ENCODE measurements at regions not wholly inside any gene's neighbourhood (a gene's known extent, or its start where the extent isn't known, plus 50 kb on each side); places are given as distances from the start of the nearest gene placed in this dataset.

GRCh38 chr3:14652-15051, 181.9 kb upstream of the CHL1 start:
- ChIA-PET POLR2A (no interaction called here), CTCF (no interaction called here)
- no peak overlapping the region for H3K4me3 Mint-ChIP-seq
- Histone ChIP-seq H3K4me2 (replicated peaks; ENCODE audit: low read depth, low read length, poor library complexity, severe bottlenecking) (no peak overlapping the region), H3K9ac (ENCODE audit: low read length) (no peak overlapping the region), H4K20me1 (ENCODE audit: control insufficient read depth, insufficient read depth, low read length, poor library complexity, severe bottlenecking) (no peaks in the 10 kb centered on the region), H3K79me2 (ENCODE audit: control insufficient read depth, insufficient read depth, low read length) (no peaks in the 10 kb centered on the region), H2AFZ (ENCODE audit: insufficient read depth, low read depth, low read length, poor library complexity, severe bottlenecking) (no peak overlapping the region), H3K27ac (ENCODE audit: low read length in 2 of 2) (no peak overlapping the region), H3K4me1 (ENCODE audit: control insufficient read depth in 2 of 2, insufficient read depth in 2 of 2, low read length in 2 of 2) (no peaks in the 10 kb centered on the region), H3K27me3 (replicated peaks in 1 of 4; ENCODE audit: control extremely low read depth in 1 of 4, control insufficient read depth in 3 of 4, insufficient read depth in 4 of 4, low read length in 3 of 4) (peaks cover 0 to 5% (median 1%) of the 10 kb centered on the region in 4 experiments), H3K9me3 (ENCODE audit: control extremely low read depth in 1 of 3, control insufficient read depth in 2 of 3, insufficient read depth in 1 of 3, low read length in 2 of 3) (peaks cover 0 to 5% (median 0%) of the 10 kb centered on the region in 3 donors), H3K4me3 (ENCODE audit: control extremely low read depth in 1 of 5, extremely low read depth in 1 of 5, insufficient read depth in 1 of 5, low read depth in 2 of 5, low read length in 4 of 5) (no peak overlapping the region), H3K36me3 (replicated peaks in 1 of 2; ENCODE audit: control extremely low read depth in 1 of 2, control insufficient read depth in 1 of 2, extremely low read depth in 1 of 2, insufficient read depth in 2 of 2, low read length in 1 of 2) (no peaks in the 10 kb centered on the region)
- no peak for ATAC-seq (ENCODE audit: low read depth)
- TF ChIP-seq CTCF (IDR thresholded peaks at IDR 0.05), result no peak
- TF ChIP-seq EZH2 (IDR thresholded peaks at IDR 0.05; ENCODE audit: borderline replicate concordance, insufficient read depth, low read depth, low read length, poor library complexity, severe bottlenecking), result no peak
- intact Hi-C loops (cut with micrococcal nuclease), result no loop called here
- peaks cover 5% of the 10 kb centered on the region for H3K9me3 Mint-ChIP-seq (ENCODE audit: insufficient read depth)
- no peaks in the 10 kb centered on the region for H3K4me1 Mint-ChIP-seq
- H3K27ac Mint-ChIP-seq, result no peak overlapping the region
- H3K27me3 Mint-ChIP-seq, result peaks cover 7% of the 10 kb centered on the region
- WGBS (ENCODE audit: insufficient coverage), result no CpG with 5 or more reads among the region's 3 CpGs
- no peak for DNase-seq

GRCh38 chr3:16366-16765, 180.2 kb upstream of the CHL1 start:
- CTCF ChIA-PET, result no interaction called here
- DNase-seq (no peak), ATAC-seq (ENCODE audit: low read depth) (no peak)
- H3K4me1 ChIP-seq (ENCODE audit: control insufficient read depth in 2 of 2, insufficient read depth in 2 of 2, low read length in 2 of 2), result no peaks in the 10 kb centered on the region
- intact Hi-C loops (cut with micrococcal nuclease), result no loop called here
- no peaks in the 10 kb centered on the region for H3K4me1 Mint-ChIP-seq
- no peaks in the 10 kb centered on the region for H3K79me2 ChIP-seq (ENCODE audit: control insufficient read depth, insufficient read depth, low read length)
- peaks cover 0 to 5% (median 1%) of the 10 kb centered on the region in 4 experiments for H3K27me3 ChIP-seq (replicated peaks in 1 of 4; ENCODE audit: control extremely low read depth in 1 of 4, control insufficient read depth in 3 of 4, insufficient read depth in 4 of 4, low read length in 3 of 4)
- H3K9me3 ChIP-seq (ENCODE audit: control extremely low read depth in 1 of 3, control insufficient read depth in 2 of 3, insufficient read depth in 1 of 3, low read length in 2 of 3), result no peaks in the 10 kb centered on the region
- H3K4me2 ChIP-seq (replicated peaks; ENCODE audit: low read depth, low read length, poor library complexity, severe bottlenecking), result no peak overlapping the region
- H3K27ac Mint-ChIP-seq, result no peak overlapping the region
- H3K27ac ChIP-seq (ENCODE audit: low read length in 2 of 2), result no peak overlapping the region
- no CpG with 5 or more reads among the region's 2 CpGs for WGBS (ENCODE audit: insufficient coverage)
- H4K20me1 ChIP-seq (ENCODE audit: control insufficient read depth, insufficient read depth, low read length, poor library complexity, severe bottlenecking), result no peaks in the 10 kb centered on the region
- TF ChIP-seq CTCF (IDR thresholded peaks at IDR 0.05) (no peak), EZH2 (IDR thresholded peaks at IDR 0.05; ENCODE audit: borderline replicate concordance, insufficient read depth, low read depth, low read length, poor library complexity, severe bottlenecking) (no peak)
- peaks cover 5% of the 10 kb centered on the region for H3K9me3 Mint-ChIP-seq (ENCODE audit: insufficient read depth)
- no peak overlapping the region for H3K4me3 Mint-ChIP-seq
- H3K9ac ChIP-seq (ENCODE audit: low read length), result no peak overlapping the region
- no peaks in the 10 kb centered on the region for H3K36me3 ChIP-seq (replicated peaks in 1 of 2; ENCODE audit: control extremely low read depth in 1 of 2, control insufficient read depth in 1 of 2, extremely low read depth in 1 of 2, insufficient read depth in 2 of 2, low read length in 1 of 2)
- H3K4me3 ChIP-seq (ENCODE audit: control extremely low read depth in 1 of 5, extremely low read depth in 1 of 5, insufficient read depth in 1 of 5, low read depth in 2 of 5, low read length in 4 of 5), result no peak overlapping the region
- POLR2A ChIA-PET, result no interaction called here
- H3K27me3 Mint-ChIP-seq, result peaks cover 13% of the 10 kb centered on the region
- no peak overlapping the region for H2AFZ ChIP-seq (ENCODE audit: insufficient read depth, low read depth, low read length, poor library complexity, severe bottlenecking)

Measured in B cell (primary cell).